NCI-H2227 (cell line): ENCODE measurements at regions not wholly inside any gene's neighbourhood (a gene's known extent, or its start where the extent isn't known, plus 50 kb on each side); places are given as distances from the start of the nearest gene placed in this dataset.

Experiments
- DNase-seq: peaks from one replicate; lab custom pipeline; 2025; ENCODE audit not compliant: unreplicated experiment; lab: John Stamatoyannopoulos, UW

DNA sequence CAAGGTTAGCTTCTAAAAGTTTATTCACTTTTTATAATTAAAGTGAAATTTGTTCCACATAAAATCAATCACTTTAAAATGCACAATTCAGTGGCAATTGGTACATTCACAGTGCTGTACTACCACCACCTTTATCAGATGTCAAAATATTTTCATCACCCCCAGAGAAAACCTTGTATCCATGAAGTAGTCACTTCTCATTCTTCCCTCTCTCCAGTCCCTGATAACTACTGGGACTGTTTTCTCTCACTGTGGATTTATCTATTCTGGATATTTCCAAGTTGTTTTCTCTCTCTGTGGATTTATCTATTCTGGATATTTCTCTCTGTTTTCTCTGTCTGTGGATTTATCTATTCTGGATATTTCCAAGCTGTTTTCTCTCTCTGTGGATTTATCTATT is 435.4 kb upstream of the CNTNAP2 start:
- no peak for DNase-seq

DNA sequence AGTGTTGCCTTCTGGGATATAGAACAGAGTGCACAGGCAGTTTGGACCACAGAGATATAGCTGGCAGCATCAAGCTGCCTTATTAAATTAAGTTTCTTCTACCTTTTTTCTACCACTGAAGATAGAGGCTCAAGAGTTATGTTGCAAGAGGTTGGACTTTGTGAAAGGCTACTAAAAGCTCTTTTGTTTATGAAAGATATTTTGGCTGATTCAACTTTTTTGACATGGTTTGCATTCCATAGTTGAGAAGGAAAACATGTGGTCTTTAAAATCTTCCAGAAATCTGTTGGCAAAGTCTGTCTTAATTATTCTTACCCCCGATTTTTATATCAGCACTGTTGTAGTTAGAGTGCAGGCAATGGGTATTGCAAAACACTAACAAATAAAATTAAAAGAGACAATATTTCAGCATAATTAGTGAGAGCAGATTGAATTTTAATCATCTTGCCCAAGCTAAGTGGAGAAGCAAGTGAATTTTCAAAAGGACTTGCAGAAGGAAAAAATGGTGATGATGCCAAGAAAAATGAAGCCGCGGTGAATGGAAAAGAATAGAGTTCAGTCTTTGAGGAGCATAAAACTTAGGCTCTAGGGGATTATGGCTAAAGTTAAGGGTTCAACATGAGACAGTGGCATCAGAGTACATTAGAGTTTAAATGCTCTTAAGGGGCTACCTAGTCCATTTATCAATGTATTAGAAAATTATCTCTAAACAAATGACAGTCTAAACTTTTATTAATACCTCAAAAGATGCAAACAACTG is 450.9 kb upstream of the CNTNAP2 start:
- DNase-seq, result no peak

DNA sequence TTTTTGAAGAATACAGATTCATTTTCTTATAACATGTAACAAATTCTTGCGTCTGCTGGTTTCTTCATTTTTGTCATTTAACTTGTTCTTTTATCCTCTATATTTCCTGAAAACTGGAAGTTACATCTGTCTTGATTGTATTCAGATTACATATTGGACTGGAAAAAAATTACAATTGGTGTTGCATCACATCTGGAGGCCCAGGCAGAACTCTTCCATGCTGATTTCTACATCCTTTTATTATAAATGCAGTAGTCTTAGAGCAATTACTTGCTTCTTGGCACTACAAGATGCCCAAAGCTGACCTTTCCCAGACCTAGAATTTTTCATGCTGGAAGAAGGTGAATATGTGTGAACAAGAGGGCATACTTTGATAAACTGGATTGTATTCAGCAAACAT is 460.9 kb upstream of the CNTNAP2 start:
- no peak for DNase-seq

DNA sequence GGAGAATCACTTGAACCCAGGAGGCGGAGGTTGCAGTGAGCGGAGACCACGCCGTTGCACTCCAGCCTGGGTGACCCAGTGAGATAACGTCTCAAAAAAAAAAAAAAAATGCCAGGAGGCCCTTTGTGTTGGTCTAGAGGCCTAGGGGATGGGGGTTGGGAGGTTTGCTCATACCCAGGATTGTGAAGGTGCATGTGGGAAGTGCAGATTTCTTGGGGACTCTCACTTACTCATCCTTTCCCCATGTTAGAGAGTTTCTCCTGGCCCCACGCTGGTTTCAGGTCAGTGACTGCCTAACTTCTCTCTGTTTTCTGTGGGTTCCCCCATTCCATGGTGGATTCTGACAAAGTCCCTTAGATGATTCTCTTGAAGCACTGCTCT is 471.5 kb upstream of the CNTNAP2 start:
- DNase-seq, result no peak

DNA sequence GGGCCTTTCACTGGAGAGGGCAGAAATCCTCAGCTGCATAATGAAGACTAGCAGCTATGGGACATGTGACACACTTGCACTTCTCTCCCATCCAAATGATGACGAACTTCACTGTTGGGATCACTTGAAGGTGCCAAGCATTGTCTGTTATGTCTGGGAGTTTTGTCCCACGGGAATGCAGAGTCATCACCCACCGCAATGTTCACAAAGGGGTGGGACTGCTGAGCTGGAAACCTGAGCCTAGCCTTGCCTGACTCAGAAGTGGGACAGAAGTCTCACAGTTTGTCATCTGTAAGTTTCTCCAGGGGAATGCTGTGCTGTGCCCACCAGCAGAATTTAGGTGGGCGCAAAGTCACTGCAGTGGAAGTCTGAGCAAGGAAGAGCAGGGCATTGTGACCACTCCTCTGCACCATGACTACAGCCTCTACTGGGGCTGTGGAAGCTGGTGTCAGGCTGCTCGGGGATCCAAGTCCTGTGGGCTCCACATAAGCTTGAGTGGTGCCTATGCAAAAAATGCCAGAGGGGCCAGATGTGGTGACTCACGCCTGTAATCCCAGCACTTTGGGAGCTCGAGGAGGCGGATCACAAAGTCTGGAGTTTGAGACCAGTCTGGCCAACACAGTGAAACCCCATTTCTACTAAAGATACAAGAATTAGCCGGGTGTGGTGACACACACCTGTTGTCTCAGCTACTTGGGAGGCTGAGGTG is 472.0 kb upstream of the CNTNAP2 start:
- DNase-seq, result no peak

DNA sequence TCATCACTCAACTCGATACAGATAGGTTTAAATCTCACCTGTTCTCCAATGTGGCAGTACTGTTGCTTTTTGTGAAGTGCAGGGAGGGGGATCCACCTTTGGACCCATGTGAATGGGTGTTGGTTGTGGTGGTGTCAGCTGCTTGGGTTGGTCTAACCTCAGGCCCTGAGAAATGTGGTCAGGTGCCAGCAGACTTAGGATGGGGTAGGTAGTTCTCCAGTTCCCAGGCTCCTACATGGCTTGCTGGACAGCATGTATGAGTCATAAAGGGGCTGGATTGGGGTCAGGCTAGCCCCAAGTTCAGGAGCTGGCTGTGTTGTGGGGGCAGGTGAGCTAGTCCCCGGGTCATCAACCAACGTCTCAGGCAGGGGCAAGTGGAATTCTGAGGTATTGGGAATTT is 472.6 kb upstream of the CNTNAP2 start:
- DNase-seq, result no peak

DNA sequence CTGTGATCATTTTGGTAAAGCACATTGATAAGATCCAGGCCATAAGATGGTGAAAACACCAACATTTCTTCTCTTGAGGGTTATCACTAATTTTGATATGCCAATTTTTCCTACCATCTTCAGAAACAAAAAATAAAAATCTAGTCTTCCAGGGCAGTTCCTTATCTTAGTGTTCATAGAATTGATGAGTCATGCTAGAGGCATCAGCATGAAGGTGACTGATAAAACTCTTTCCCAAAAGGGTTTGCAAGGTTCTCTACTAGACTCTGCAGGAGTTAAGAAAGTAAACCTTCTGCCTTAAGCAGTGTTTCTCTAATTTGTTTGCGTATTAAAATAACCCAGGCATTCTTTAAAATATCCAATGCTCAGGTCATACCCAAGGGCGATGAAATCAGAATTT is 483.1 kb upstream of the CNTNAP2 start:
- no peak for DNase-seq

DNA sequence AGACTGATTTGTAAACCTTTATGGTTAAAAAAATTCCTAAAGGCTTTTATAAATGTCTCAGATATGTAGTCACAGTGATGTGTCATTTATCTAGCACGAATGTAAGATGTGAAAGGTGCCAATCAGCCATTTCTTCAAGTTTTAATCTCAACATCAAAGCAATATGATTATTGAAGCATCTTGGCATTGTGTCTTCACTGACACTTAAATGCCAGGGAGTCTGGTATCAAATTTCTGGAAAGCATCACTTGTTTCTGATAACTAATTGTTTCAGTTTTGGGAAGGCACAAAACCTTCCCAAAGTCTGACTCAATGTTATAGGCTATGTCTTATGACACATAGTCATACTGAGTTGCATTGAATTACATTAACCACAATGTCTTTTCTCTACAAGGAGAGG is 492.0 kb upstream of the CNTNAP2 start:
- DNase-seq, result no peak

DNA sequence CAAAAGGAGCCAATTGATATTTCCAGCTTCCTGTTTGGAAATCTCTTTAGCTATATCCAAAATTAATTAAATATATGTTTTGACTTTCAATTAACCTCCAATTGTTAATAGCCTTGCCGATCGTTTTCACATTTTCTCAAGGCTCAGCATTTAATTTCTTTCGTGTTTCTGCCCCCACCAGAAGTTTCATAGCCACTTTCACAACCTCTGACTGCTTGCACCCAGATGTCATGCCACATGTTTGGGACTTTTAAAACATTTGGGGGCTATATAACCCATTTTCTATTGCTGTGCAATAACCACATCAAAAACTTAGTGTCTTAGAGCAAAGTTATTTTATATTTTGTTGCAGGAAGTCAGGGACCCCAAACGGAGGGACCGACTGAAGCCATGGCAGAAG is 510.6 kb upstream of the CNTNAP2 start:
- DNase-seq, result no peak

DNA sequence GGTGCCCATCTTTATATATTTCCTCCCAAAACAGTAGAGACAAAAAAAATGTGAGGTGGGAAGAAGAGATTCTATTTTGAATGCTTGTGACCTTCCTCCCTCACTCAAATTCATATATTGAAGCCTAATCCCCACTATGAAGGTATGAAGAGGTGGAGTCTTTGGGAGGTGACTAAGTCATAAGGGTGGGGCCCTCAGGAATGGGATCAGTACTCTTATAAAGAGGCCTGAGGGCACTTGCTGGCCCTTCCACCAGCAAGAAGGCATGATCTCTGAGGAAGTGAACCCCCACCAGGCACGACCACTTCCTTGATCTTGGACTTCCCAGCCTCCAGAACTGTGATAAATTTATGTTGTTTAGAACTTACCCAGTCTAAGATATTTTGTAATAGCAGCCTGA is 517.2 kb upstream of the CNTNAP2 start:
- DNase-seq, result no peak

DNA sequence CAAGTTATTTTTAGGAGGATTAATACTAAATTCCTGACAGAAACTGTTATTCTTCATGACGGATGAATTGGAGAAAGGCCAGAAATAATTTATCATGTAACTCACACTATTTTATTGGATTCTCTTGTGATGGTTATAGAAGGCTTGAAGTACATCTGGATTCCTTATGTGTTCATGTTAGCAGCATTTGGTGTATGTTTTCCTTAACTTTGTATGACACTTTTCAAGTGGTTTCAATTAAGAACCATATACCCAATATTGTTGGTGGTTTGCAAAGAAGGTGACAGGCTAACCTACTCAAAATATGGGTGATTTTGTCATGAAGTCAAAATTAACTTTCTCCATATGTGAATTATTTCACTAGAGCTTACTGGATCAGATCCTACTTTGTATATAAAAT is 532.2 kb upstream of the CNTNAP2 start:
- no peak for DNase-seq

DNA sequence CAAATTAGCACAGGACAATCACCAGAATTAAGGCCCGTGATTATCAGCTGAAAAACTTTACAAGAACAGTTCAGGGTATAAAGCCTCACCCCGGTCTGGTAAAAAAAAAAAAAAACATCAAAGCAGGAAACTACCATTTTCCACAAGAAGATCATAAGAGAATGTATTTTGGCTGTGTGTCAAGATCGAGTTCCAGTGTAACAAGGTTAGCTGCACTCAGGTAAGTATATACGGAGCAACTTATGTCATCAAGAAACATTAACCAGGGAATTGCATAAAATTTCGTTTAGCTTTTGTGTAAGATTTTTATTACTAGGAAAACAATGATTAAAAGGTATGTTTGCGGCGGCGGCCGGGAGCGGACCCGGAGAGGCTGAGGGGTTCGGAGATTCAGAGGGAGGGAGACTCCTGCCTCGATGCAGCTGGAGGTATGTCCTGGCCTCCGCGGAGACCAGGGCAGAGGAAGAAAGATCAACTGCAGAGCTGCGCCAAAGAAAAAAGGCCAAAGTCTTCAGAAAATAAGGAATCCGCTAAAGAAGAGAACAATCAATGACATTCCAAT is 533.8 kb upstream of the CNTNAP2 start:
- DNase-seq, result no peak

DNA sequence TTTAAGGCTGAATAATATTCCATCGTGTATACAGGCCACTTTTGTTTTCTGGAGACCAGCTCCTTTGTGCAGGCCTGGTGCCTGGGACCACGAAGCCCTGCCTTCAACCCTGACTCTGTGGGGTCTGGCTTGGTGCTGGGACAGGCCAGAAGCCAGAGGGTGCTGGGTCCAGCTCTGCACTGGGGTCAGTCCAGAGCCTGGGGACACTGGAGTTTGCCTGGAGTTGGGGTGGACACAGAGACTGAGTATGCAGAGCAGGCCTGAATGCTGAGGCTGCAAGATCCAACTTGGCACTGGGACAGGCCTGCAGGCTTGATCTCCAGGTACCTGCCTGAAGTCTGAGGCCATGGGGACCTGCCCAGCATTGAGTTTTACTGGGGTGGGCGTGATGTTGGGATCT is 558.8 kb upstream of the CNTNAP2 start:
- DNase-seq, result no peak

DNA sequence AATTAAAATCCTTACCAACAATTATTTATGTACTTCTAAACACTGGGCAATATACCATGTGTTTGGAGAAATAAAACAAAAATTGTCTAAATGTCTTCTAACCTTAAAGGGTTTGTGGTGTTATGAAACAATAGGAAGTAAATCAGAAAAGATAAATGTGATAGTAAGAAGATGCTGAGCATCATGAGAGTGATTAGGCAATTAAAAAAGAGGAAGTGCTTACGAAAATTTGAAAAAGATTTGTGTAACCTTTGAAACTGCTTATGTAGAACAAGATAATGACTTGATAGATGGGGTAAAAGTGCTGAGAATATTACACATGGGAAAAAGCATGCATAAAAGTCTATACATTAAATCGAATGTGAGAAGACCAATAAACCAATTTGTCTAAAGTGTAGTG is 573.4 kb upstream of the CNTNAP2 start:
- no peak for DNase-seq

DNA sequence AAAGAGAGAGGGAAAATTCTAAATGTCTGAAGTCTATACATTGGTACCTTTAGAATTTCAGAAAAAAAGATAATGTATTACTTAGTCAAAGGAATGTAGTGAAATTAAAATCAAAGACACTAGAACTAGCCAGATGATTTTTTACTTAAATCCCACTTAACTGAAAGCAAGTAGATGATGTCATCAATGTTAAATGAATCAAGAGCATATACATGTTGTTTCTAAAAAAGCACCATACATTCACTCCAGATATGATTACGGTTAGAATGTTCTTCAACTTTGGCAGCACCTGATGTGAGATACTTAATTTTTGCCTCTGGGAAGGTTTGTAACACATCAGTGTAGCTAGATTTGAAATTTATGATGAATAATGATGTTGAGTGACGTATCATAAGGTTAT is 576.7 kb upstream of the CNTNAP2 start:
- no peak for DNase-seq

DNA sequence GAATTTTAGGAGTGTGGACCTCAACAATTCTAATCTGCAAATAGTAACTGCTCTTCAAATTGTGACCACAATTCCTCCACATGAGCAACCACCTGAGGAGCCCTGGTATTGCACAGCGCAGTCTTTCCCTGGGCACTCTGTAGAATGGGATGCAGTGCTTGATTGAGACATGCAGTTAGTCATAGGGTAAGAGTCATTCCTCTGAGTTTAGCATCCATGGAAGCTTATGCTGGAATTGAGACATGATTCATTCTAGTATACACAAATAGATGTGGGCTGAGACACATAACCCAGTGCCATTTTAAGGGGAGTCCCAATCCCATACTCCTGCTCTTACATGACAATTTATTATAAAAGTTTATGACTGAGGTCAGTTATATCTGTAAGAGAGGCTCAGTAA is 582.3 kb upstream of the CNTNAP2 start:
- DNase-seq, result no peak

DNA sequence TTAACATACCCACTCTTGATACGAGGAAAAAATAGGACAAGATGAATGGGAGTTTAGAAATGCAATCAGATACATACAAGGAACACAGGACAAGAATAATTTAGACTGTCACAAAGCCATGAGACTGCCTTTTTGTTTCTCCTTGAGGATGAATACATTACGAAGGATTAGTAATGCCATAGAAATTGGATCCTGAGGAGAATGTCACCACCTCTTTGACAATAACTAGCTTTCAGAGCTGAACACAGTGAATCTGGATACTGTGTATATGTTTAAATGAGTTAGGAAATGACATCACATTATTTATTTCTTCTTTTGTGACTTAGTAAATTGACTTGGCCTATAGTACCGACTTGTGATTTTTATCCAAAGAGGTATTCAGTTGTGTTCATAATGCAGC is 596.3 kb upstream of the CNTNAP2 start:
- no peak for DNase-seq

DNA sequence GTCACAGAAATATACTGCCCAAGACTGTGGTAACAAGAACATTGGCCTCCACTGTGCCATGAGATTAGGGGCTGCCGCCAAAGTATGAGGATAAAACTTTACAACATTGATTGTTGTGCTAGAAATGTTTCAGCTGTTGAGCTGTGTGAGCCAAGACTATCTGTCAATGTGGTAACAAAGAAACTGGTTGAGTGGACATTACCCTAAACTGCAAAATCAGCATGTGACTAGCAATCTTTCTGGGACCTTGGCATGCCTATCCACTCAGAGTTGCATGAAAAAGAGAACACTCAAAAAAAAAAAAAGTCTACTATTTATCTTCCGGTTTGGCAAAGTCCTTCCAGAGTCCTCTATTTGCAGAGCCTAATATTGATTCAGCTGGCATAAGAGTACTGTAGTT is 605.6 kb upstream of the CNTNAP2 start:
- DNase-seq, result no peak

DNA sequence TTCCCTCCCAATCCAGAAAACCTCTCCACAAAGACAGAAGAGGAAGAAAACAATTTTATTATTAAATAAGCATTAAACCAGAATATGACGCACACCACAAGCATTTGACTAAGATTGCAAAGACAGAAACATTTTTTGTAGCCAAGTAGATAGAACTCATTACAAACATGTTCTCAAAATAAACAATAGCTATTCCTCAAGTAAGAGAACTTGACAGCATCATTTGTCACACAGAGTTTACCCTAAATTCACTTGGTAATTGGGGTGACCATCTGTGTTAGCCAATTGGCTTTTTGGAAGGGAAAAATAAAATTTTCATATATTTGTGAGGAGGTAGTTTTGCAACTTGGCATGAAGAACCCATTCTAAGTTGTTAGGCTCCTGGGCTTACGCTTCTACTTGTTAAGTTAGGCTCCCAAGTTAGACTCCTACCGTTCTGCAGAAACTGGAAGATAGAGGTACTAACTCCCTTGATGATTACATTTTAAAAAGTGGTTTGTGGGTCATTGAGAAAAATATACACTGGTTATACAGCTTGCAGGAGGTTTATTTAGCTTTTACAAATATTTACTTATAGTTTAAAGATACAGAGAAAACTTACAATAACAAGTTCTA is 618.6 kb upstream of the CNTNAP2 start:
- no peak for DNase-seq

DNA sequence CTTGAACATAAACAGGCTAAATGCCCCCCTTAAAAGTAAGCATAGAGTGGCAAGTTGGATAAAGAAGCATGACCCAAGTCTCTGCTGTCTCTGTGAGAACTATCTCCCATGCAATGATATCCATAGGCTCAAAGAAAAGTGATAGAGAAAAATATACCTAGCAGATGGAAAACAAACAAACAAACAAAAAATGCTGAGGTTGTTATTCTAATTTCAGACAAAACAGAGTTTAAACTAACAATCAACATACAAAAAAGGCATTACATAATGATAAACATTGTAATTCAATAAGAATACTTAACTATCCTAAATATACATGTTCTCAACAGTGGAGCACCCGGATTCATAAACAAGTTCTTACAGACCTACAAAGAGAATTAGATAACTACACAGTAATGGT is 626.2 kb upstream of the CNTNAP2 start:
- no peak for DNase-seq

DNA sequence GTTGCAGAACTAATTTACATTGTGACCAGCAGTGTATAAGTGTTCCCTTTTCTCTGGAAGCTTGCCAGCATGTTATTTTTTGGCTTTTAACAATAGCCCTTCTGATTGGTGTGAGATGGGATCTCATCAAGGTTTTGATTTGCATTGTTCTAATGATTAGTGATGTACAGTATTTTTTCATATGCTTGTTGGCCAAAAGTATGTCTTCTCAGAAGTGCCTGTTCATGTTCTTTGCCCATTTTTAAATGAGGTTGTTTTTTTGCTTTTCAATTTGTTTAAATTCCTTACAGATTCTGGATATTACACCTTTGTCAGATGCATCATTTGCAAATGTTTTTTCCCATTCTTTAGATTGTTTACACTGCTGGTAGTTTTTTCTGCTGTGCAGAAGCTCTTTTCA is 627.0 kb upstream of the CNTNAP2 start:
- DNase-seq, result no peak

DNA sequence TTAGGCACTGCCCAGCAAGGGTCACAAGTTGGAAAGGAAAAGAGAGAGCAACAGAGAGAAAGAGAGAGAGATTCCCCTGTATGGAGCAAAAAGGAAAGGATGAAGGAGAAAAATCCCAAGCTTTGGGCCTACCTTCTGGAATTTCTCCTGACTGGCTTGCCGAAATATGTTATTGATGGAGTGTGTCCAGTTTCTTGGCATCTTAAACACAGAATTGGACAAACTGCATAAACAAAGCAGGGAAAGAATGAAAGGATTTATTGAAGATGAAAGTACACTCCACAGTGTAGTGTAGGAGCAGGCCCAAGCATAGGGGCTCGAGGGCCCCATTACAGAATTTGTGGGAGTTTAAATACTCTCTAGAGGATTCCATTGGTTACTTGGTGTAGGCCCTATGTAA is 627.8 kb upstream of the CNTNAP2 start:
- DNase-seq, result no peak
